A673 (cell line): ENCODE measurements at regions not wholly inside any gene's neighbourhood (a gene's known extent, or its start where the extent isn't known, plus 50 kb on each side); places are given as distances from the start of the nearest gene placed in this dataset.

ENCODE experiments used
- BruUV-seq: library from RNA; stranded (reverse); fragments of 400-500 nt; replicated peaks from 2 replicates; lab custom pipeline; 2021; lab: Mats Ljungman, UMichigan
- CTCF ChIA-PET: fragments of 300-600 bp; sonication (Branson Sonifier 250); formaldehyde crosslinking; loops from one replicate; lab custom pipeline; 2022; ENCODE audit warnings: antibody characterized with exemption; lab: Charles Lee
- POLR2A ChIA-PET: fragments of 300-600 bp; sonication (Branson Sonifier 250); formaldehyde crosslinking; loops from one replicate; lab custom pipeline; 2022; ENCODE audit warnings: antibody characterized with exemption; ENCODE audit not compliant: low non-redundant PET; lab: Charles Lee
- DNase-seq: peaks from one replicate; pipeline ENCODE4 v3.0.0-alpha.2; 2015; ENCODE audit warnings: low spot score
- H3K27ac ChIP-seq: fragments of 200-600 bp; sonication (generic); 2 replicates; pipeline ENCODE4 v1.5.1; 2016; ENCODE audit warnings: mixed run types, low read depth, mild to moderate bottlenecking, mixed read lengths, antibody characterized with exemption, low read length; ENCODE audit not compliant: poor library complexity, severe bottlenecking
- H3K27me3 ChIP-seq: fragments of 200-600 bp; sonication (generic); replicated peaks from 2 replicates; pipeline ENCODE4 v1.6.1; 2017; ENCODE audit warnings: mixed run types, low read depth, mild to moderate bottlenecking, mixed read lengths, antibody characterized with exemption, low read length; ENCODE audit not compliant: insufficient read depth, poor library complexity
- H3K36me3 ChIP-seq: fragments of 200-600 bp; sonication (generic); 2 replicates; pipeline ENCODE4 v1.6.1; 2016; ENCODE audit warnings: mixed run types, mild to moderate bottlenecking, mixed read lengths, antibody characterized with exemption, low read length; ENCODE audit not compliant: insufficient read depth, poor library complexity, severe bottlenecking
- H3K4me1 ChIP-seq: fragments of 200-600 bp; sonication (generic); 2 replicates; pipeline ENCODE4 v1.6.1; 2017; ENCODE audit warnings: mixed run types, mild to moderate bottlenecking, mixed read lengths, antibody characterized with exemption, low read length; ENCODE audit not compliant: insufficient read depth, poor library complexity, severe bottlenecking
- H3K4me3 ChIP-seq: fragments of 200-600 bp; sonication (generic); 2 replicates; pipeline ENCODE4 v1.5.1; 2016; ENCODE audit warnings: low read depth, mixed run types, mild to moderate bottlenecking, mixed read lengths, low read length; ENCODE audit not compliant: poor library complexity, severe bottlenecking
- H3K9me3 ChIP-seq: fragments of 200-600 bp; sonication (generic); 2 replicates; pipeline ENCODE4 v1.6.1; 2016; ENCODE audit warnings: mixed run types, low read depth, mild to moderate bottlenecking, mixed read lengths, antibody characterized with exemption, low read length; ENCODE audit not compliant: poor library complexity, severe bottlenecking
- EZH2 ChIP-seq: fragments of 200-600 bp; sonication (generic); IDR thresholded peaks from 2 replicates; pipeline ENCODE4 v1.6.1; 2017; ENCODE audit warnings: borderline replicate concordance, low read depth, mild to moderate bottlenecking, mixed read lengths, antibody characterized with exemption, low read length; ENCODE audit not compliant: poor library complexity, severe bottlenecking
- intact Hi-C: fragments of 100-400 bp; cut with micrococcal nuclease; formaldehyde crosslinking; loops from one replicate; pipeline ENCODE4 v1.10.0; 2022; ENCODE audit not compliant: unreplicated experiment
- TF ChIP-seq, protein P1 (sequence below): fragments of 300-800, 200-600 bp; sonication (generic); conservative IDR thresholded peaks from 2 replicates; pipeline ENCODE4 v1.5.1; 2017; ENCODE audit warnings: low read depth, mild to moderate bottlenecking, antibody characterized with exemption, low read length, moderate library complexity, mixed read lengths

DNA sequence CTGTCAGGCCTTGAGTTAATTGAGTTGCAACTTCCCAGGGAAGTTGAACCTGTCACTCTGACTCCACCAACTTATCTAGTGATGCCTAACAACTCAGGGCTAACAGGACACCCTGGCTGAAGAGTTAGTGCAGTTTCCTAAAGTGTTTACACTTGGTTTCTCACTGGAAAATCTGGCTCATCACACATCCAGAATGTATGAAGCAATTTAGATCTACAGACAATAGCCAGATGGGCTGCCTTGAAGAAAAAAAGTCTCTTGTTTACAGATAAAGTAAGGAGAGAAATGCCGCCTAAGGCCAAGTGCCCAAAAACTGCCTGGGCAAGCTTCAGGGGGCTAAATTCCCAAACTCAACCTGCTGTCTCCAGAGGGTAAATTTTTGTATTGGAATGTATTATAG lies 446.3 kb upstream of the NCAM2 start:
- no peak overlapping the region for H3K4me3 ChIP-seq
- intact Hi-C loops, result no loop called here
- H3K27ac ChIP-seq, result no peak overlapping the region
- H3K27me3 ChIP-seq, result no peaks in the 10 kb centered on the region
- POLR2A ChIA-PET, result no interaction called here
- no peaks in the 10 kb centered on the region for H3K4me1 ChIP-seq
- DNase-seq, result no peak
- peaks cover 7% of the 10 kb centered on the region for H3K9me3 ChIP-seq
- H3K36me3 ChIP-seq, result no peaks in the 10 kb centered on the region
- CTCF ChIA-PET, result no interaction called here
- no TSS peak for BruUV-seq
- TF ChIP-seq, protein P1, sequence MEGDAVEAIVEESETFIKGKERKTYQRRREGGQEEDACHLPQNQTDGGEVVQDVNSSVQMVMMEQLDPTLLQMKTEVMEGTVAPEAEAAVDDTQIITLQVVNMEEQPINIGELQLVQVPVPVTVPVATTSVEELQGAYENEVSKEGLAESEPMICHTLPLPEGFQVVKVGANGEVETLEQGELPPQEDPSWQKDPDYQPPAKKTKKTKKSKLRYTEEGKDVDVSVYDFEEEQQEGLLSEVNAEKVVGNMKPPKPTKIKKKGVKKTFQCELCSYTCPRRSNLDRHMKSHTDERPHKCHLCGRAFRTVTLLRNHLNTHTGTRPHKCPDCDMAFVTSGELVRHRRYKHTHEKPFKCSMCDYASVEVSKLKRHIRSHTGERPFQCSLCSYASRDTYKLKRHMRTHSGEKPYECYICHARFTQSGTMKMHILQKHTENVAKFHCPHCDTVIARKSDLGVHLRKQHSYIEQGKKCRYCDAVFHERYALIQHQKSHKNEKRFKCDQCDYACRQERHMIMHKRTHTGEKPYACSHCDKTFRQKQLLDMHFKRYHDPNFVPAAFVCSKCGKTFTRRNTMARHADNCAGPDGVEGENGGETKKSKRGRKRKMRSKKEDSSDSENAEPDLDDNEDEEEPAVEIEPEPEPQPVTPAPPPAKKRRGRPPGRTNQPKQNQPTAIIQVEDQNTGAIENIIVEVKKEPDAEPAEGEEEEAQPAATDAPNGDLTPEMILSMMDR, result no peak
- TF ChIP-seq EZH2, result no peak

DNA sequence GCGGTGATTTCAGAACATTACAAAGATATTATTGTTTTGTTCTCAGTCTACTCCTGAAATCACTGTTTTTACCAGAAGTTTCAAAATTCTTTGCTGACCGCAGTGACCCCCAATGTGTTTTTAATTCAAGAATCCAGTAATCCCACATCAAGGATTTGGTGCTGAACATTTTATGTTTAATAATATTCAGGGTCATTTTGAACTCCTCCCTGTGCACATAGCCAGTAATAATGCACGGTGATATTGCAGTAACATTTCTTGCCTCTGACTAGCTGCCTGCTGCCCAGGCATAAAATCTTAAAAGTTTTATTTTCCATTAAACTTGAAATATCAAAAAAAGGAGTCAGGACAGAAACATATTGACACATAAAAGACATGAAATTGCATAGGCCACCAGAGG lies 443.4 kb upstream of the NCAM2 start:
- no peak overlapping the region for H3K27ac ChIP-seq
- no peak overlapping the region for H3K4me3 ChIP-seq
- ChIA-PET POLR2A (no interaction called here), CTCF (no interaction called here)
- TF ChIP-seq EZH2, result no peak
- TF ChIP-seq, protein P1, result no peak
- H3K27me3 ChIP-seq, result no peaks in the 10 kb centered on the region
- no peak for DNase-seq
- H3K9me3 ChIP-seq, result peaks cover 7% of the 10 kb centered on the region
- H3K36me3 ChIP-seq, result no peaks in the 10 kb centered on the region
- BruUV-seq, result no TSS peak
- no peaks in the 10 kb centered on the region for H3K4me1 ChIP-seq
- intact Hi-C loops, result no loop called here

DNA sequence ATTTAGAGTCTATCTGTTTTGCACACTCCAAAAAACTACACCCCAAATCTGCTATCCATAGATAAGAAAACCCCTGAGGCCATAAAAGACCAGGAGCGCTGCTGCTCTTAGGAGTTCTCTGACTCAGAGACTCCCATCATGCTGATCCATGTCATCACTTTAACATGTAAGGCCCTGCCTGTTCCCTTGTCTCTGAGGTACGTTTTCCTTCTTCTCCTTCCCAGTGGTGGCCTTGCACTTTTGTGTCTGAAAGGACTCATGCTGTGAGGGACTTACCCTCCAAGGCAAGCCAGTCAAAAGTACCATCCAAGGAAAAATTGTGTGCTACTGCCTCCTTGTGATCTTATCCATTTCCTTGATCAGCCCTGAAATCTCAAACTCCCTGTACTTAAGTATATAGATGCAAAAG lies 427.4 kb upstream of the NCAM2 start:
- CTCF ChIA-PET, result no interaction called here
- POLR2A ChIA-PET, result no interaction called here
- intact Hi-C loops, result no loop called here
- H3K9me3 ChIP-seq, result peaks cover 8% of the 10 kb centered on the region
- H3K4me1 ChIP-seq, result no peaks in the 10 kb centered on the region
- H3K27ac ChIP-seq, result no peak overlapping the region
- TF ChIP-seq, protein P1, result no peak
- TF ChIP-seq EZH2, result no peak
- no peak overlapping the region for H3K4me3 ChIP-seq
- no peaks in the 10 kb centered on the region for H3K36me3 ChIP-seq
- peak; percentile 2 for DNase-seq
- H3K27me3 ChIP-seq, result no peaks in the 10 kb centered on the region
- no TSS peak for BruUV-seq
